Fibroblast of skin of left biceps (primary cell): ENCODE measurements at regions not wholly inside any gene's neighbourhood (a gene's known extent, or its start where the extent isn't known, plus 50 kb on each side); places are given as distances from the start of the nearest gene placed in this dataset.

Source experiments
- DNase-seq, 2 experiments: peaks; one replicate each; pipeline ENCODE4 v3.0.0-alpha.2; 2013; ENCODE audit warnings: low read depth in 2 of 2

DNA sequence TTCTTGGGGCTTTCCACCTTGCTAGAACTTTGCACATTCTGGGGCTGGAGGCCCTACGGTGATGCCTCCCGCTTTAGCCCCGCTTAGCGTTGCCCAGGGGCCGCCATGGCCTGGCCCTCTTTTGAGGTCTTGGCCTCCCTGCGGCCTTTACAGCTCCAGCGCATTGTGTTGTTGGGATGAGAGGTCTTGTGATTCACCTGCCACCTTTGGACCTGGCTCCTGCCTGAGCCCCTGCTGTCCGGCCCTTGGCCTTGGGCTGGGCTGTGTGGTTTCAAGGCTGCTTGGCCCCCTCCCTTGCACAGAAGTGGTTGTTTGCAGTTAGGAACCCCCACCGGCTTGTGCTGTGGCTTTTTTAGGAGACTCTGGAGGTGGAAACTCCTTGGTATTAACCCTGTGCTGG, 61.0 kb upstream of the CDH4 start:
- no peak for DNase-seq

DNA sequence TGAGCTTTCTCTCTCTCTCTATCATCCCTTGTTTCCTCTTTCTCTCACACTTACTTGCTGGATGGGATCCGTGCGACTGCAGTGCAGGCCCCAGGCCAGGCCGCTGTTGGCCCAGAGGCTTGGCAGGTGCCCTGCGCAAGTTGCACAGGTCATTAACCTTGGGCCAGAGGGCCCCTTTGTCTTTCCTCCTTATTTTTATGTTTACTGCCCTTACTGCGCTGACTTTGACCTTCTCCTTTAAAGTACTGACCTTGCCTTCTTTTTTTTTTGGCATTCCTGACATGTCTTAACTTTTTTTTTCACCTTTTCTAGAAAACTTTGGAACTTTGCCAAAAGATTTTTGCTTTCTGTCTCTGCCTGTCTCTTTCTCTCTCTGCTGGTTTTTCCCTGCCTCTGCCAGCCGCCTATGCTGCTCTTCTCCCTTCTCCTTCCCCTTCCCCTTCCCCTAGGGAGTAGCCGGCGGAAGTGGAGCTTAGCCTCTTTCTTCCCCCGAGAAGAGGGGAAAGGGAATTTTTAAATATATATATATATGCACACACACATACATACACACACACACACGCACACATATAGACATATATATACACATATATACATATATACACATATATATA, 59.6 kb upstream of the CDH4 start:
- no peak for DNase-seq

DNA sequence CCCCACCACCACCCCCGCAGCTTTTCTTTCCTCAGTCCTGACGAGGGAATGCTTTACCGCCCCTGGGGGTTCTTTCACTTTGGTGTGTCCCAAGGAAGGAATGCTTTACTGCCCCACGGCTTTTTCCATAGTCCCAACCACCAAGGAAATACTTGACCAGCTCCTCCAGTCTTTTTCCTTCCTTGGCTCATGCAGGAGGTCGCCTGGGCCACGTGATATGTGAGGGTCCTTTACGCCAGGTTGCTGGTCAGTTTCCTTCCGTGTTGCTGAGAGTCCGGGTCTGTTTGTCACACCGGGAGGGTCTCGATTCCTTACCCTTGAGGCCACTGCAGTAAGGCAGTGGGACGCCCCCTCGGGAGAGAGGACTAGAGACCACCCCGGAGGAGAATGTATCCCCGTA, 58.9 kb upstream of the CDH4 start:
- DNase-seq = no peak
